Lower leg skin (tissue), 3 donors: ENCODE measurements at regions not wholly inside any gene's neighbourhood (a gene's known extent, or its start where the extent isn't known, plus 50 kb on each side); places are given as distances from the start of the nearest gene placed in this dataset.

Experiments
- POLR2A ChIP-seq, 2 donors: fragments of 450-650 bp; IDR thresholded peaks; one replicate each; pipeline ENCODE4 v1.6.1; 2016 to 2017; ENCODE audit warnings: antibody characterized with exemption in 2 of 2, mild to moderate bottlenecking in 1 of 2, moderate library complexity in 1 of 2
- TF ChIP-seq, protein P1 (sequence below), 3 donors: fragments of 450-650 bp; IDR thresholded peaks; one replicate each; pipeline ENCODE4 v1.5.1; 2016; ENCODE audit warnings: antibody characterized with exemption in 3 of 3, mild to moderate bottlenecking in 3 of 3, moderate library complexity in 2 of 3

- TF ChIP-seq, protein P1, sequence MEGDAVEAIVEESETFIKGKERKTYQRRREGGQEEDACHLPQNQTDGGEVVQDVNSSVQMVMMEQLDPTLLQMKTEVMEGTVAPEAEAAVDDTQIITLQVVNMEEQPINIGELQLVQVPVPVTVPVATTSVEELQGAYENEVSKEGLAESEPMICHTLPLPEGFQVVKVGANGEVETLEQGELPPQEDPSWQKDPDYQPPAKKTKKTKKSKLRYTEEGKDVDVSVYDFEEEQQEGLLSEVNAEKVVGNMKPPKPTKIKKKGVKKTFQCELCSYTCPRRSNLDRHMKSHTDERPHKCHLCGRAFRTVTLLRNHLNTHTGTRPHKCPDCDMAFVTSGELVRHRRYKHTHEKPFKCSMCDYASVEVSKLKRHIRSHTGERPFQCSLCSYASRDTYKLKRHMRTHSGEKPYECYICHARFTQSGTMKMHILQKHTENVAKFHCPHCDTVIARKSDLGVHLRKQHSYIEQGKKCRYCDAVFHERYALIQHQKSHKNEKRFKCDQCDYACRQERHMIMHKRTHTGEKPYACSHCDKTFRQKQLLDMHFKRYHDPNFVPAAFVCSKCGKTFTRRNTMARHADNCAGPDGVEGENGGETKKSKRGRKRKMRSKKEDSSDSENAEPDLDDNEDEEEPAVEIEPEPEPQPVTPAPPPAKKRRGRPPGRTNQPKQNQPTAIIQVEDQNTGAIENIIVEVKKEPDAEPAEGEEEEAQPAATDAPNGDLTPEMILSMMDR (IDR thresholded peaks at IDR 0.05) = no peak
- TF ChIP-seq POLR2A (IDR thresholded peaks at IDR 0.05) = no peak
These were observed 156.5 kb downstream of the BTG1 start for GRCh38 chr12:91989143-91989542.
